AML-193 (cell line): ENCODE measurements at regions not wholly inside any gene's neighbourhood (a gene's known extent, or its start where the extent isn't known, plus 50 kb on each side); places are given as distances from the start of the nearest gene placed in this dataset.

Experiments used
- DNase-seq, 2 experiments: peaks; one replicate each; lab custom pipeline; 2025; lab: John Stamatoyannopoulos, UW

DNA sequence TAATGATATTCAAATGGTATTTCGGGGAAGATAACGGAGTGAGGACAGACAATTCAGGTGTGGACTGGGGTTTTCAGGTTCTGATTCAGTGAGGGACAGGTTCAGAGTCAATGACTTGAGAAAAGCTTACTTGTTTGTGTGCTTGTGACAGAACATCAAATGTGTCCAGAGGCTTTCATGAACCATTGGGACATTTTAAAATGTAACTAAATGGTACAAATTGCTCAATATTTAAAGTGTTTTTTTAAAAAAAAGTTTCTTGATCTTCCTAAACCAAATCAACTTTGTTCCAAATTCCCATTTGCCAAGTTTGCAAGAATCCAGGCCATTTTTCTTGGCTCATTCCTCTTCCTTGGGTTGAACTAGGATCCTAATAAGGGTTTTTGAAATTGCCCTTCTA is 59.4 kb upstream of the BZW1 start:
- no peak for DNase-seq

DNA sequence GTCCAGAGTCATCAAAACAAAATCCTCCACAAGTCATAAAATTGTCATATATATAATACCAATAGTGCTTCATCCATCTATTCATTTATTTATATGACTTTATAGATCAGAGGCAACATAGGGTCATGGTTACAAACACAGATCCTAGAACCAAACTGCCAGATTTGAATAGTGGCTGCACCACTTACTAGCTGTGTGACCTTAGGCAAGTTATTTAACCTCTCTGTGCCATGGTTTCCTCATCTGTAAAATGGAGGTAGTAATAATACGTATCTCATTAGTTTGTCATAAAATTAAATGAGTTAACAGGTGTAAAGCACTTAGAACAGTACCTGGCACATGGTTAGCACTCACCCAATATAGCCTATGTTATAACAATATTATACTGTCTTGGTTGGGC is 58.9 kb upstream of the BZW1 start:
- no peak for DNase-seq

DNA sequence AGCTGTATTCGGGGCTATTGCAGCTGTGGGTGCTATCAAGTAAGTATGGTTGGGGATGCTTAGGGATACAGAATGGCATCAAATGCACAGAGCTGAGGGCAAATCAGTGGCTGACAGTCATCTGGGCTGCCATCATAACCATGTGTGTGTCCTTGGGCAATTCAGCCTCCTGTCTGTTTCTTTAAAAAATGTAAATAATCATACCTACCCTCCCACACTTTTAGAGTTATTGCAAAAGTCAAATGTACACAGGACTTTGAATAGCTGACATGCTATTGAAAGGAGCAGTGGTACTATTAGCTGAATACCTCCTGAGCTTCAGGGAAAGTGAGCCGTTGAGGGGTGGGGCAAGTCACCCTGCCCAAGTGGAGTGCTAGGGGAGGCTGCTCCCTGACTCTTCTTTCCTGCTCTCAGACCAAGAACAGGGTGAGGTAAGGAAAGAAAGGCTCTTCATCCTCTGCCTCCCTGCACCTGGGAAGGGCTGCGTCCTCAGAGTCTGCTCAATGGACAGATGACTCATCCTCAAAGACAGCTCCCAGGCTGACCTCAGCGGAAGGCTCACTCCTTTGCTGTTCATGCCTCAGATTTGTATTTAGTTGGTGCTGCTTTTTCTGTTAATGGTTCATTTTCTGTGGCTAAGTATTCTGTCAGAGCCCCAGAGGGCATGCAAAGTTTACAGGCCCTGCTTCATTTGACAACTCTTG is 54.9 kb upstream of the BZW1 start:
- DNase-seq = no peak

DNA sequence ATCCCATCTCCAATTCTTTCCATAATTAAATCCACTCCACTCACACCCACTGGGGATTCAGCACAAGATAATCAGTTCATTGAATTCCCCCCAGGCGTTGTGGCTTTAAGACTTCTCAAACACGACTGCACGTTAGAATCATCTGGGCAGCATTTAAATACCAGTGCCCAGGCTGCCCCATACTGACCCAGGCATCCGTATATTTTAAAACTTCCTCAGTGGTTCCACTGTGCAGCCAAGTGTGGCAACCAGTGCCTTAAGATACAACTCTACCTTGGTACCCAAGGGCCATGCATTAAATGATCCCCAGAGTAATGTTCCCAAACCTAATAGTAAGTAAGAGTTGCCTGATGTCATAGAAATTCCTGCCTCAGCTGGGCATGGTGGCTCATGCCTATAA is 54.3 kb upstream of the BZW1 start:
- no peak for DNase-seq

DNA sequence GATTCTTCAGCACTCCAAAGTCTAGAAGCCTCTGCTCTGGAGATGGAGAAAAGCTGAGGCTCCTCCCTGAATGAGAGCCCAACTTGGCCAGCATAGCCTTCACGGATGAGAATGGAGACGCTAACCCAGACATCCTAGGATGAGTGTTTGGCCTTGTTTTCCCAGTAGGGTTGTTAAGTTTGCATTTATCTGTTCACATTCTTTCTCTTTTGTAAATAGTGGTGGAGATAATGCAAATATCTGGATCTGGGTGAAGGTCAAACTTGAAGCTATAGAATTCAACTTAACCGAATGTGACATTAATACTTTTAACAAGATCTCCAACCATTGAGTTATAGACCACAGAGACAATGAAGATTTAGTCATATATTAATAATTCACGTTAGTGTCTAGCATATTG is 53.4 kb upstream of the BZW1 start:
- DNase-seq = no peak

DNA sequence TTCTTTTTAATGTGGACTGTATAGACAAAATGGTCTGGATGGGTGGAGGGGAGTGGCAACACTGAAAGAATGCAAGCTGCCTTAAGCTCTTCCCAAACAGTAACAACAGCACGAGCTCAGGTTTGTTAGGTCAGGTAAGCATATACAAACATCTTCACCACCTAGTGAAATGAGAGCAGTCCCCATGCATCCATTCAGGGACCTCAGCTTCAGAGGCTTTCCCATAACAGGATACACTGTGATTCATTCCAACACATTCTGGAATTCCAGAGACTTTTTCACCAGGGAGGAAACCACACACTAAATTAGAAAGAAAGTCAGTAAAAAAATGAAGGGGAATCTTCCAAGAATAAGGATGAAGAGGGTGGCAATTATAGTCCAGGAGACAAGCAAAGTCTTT is 50.4 kb upstream of the BZW1 start:
- DNase-seq = no peak
